ENCODE measurements at regions not wholly inside any gene's neighbourhood (a gene's known extent, or its start where the extent isn't known, plus 50 kb on each side); places are given as distances from the start of the nearest gene placed in this dataset.

DNA sequence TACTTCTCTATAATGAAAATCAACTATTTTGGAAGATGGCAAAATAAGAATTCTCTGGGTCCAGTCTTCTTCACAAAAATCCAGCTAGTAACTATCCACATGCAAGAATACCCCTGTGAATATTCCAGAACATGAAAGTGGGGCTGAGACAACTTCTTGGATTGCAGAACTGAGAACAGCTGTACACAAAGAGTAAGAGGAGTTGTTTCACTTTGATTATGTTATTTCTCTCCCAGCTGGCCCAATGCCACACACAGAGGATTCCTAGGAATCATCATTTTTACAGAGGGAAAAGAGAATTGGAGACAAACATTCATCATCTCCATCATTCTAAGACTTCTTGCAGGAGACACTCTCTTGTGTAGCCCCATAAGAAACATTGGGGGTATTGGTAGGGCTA is 782.2 kb upstream of the LCORL start:
- no peak for TF ChIP-seq POLR2AphosphoS5 (IDR thresholded peaks at IDR 0.05; ENCODE audit: low read depth, low read length)
- TF ChIP-seq, protein P1, sequence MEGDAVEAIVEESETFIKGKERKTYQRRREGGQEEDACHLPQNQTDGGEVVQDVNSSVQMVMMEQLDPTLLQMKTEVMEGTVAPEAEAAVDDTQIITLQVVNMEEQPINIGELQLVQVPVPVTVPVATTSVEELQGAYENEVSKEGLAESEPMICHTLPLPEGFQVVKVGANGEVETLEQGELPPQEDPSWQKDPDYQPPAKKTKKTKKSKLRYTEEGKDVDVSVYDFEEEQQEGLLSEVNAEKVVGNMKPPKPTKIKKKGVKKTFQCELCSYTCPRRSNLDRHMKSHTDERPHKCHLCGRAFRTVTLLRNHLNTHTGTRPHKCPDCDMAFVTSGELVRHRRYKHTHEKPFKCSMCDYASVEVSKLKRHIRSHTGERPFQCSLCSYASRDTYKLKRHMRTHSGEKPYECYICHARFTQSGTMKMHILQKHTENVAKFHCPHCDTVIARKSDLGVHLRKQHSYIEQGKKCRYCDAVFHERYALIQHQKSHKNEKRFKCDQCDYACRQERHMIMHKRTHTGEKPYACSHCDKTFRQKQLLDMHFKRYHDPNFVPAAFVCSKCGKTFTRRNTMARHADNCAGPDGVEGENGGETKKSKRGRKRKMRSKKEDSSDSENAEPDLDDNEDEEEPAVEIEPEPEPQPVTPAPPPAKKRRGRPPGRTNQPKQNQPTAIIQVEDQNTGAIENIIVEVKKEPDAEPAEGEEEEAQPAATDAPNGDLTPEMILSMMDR (IDR thresholded peaks at IDR 0.05) = no peak
- TF ChIP-seq SIN3A (IDR thresholded peaks at IDR 0.05; ENCODE audit: borderline replicate concordance, insufficient read depth, low read depth, low read length) = no peak

Measured in Panc1 (cell line).